DND-41 (cell line): ENCODE measurements at regions not wholly inside any gene's neighbourhood (a gene's known extent, or its start where the extent isn't known, plus 50 kb on each side); places are given as distances from the start of the nearest gene placed in this dataset.

Experiments used
- EZH2 ChIP-seq: IDR thresholded peaks from 3 replicates; pipeline ENCODE4 v1.6.1; 2012; ENCODE audit warnings: borderline replicate concordance, low read depth, mild to moderate bottlenecking, moderate library complexity, low read length, inconsistent platforms; ENCODE audit not compliant: severe bottlenecking
- TF ChIP-seq, protein P1 (sequence below): IDR thresholded peaks from 2 replicates; pipeline ENCODE4 v1.5.1; 2012; ENCODE audit warnings: borderline replicate concordance, low read length, moderate library complexity, mild to moderate bottlenecking; ENCODE audit not compliant: poor library complexity, severe bottlenecking; ENCODE audit errors: extremely low read depth

DNA sequence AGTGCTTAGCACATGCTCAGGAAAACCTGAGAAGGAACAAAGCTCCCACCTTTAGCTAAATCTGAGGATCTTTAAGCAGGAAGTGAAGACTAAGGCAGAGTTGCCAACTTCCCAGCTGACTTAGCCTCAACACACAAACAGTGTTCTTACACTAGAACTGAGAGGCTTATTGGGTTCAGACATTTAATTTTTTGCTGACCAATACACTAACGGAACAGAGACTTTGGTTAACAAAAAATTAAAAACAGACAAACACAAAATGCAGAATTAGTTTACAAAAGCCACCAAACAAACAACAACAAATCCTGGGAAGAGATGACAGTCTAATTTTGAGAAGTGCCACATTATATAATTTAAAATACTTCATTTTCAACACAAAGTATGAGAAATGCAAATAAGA lies 1123.7 kb upstream of the ATXN7L3B start:
- TF ChIP-seq, protein P1, sequence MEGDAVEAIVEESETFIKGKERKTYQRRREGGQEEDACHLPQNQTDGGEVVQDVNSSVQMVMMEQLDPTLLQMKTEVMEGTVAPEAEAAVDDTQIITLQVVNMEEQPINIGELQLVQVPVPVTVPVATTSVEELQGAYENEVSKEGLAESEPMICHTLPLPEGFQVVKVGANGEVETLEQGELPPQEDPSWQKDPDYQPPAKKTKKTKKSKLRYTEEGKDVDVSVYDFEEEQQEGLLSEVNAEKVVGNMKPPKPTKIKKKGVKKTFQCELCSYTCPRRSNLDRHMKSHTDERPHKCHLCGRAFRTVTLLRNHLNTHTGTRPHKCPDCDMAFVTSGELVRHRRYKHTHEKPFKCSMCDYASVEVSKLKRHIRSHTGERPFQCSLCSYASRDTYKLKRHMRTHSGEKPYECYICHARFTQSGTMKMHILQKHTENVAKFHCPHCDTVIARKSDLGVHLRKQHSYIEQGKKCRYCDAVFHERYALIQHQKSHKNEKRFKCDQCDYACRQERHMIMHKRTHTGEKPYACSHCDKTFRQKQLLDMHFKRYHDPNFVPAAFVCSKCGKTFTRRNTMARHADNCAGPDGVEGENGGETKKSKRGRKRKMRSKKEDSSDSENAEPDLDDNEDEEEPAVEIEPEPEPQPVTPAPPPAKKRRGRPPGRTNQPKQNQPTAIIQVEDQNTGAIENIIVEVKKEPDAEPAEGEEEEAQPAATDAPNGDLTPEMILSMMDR, result no peak
- no peak for TF ChIP-seq EZH2
